Keratinocyte (primary cell): ENCODE measurements at regions not wholly inside any gene's neighbourhood (a gene's known extent, or its start where the extent isn't known, plus 50 kb on each side); places are given as distances from the start of the nearest gene placed in this dataset.

Experiments
- DNase-seq: peaks from one replicate; pipeline ENCODE4 v3.0.0-alpha.2; 2011; ENCODE audit warnings: low read depth, missing footprints, low spot score
- FAIRE-seq: peaks from 2 replicates; lab custom pipeline; 2011; peaks lifted over from hg19 to GRCh38; lab: Jason Lieb, UNC
- H2AFZ ChIP-seq: 2 replicates; pipeline ENCODE4 v1.6.0; 2012; ENCODE audit warnings: low read length, control low read depth, inconsistent platforms; ENCODE audit not compliant: control insufficient read depth
- H3K27ac ChIP-seq: 2 replicates; pipeline ENCODE4 v1.5.1; 2011; ENCODE audit warnings: low read length; ENCODE audit not compliant: control insufficient read depth, insufficient read depth
- H3K27me3 ChIP-seq: 3 replicates; pipeline ENCODE4 v1.6.0; 2011; ENCODE audit warnings: low read length; ENCODE audit not compliant: control insufficient read depth, insufficient read depth; ENCODE audit errors: extremely low read depth
- H3K36me3 ChIP-seq, 2 experiments: 2 replicates in 1 of 2; 3 replicates in 1 of 2; pipeline ENCODE4 v1.5.1; 2011; ENCODE audit warnings: low read length in 2 of 2, mild to moderate bottlenecking in 1 of 2; ENCODE audit not compliant: control insufficient read depth in 2 of 2, insufficient read depth in 2 of 2; ENCODE audit errors: extremely low read depth in 1 of 2
- H3K4me1 ChIP-seq: 3 replicates; pipeline ENCODE4 v1.5.1; 2011; ENCODE audit warnings: low read length; ENCODE audit not compliant: control insufficient read depth, insufficient read depth; ENCODE audit errors: extremely low read depth
- H3K4me2 ChIP-seq: 3 replicates; pipeline ENCODE4 v1.6.0; 2011; ENCODE audit warnings: low read depth, low read length; ENCODE audit not compliant: control insufficient read depth, insufficient read depth; ENCODE audit errors: extremely low read depth
- H3K4me3 ChIP-seq, 3 experiments: fragments of 200-600 bp in 1 of 3; sonication (generic) in 1 of 3; 2 replicates in 2 of 3; 3 replicates in 1 of 3; pipeline ENCODE4 v1.5.1; 2011 to 2016; ENCODE audit warnings: low read length in 3 of 3, mild to moderate bottlenecking in 3 of 3, control low read depth in 2 of 3, inconsistent platforms in 1 of 3, low read depth in 1 of 3, mixed read lengths in 1 of 3, mixed run types in 1 of 3, moderate library complexity in 1 of 3; ENCODE audit not compliant: control insufficient read depth in 2 of 3, insufficient read depth in 2 of 3; ENCODE audit errors: extremely low read depth in 1 of 3
- H3K79me2 ChIP-seq: 2 replicates; pipeline ENCODE4 v1.6.0; 2012; ENCODE audit warnings: low read length; ENCODE audit not compliant: control insufficient read depth, insufficient read depth
- H3K9ac ChIP-seq: 3 replicates; pipeline ENCODE4 v1.6.0; 2011; ENCODE audit warnings: low read length; ENCODE audit not compliant: control insufficient read depth, insufficient read depth; ENCODE audit errors: extremely low read depth
- H3K9me1 ChIP-seq: 3 replicates; pipeline ENCODE4 v1.6.0; 2011; ENCODE audit warnings: low read length; ENCODE audit not compliant: control insufficient read depth, insufficient read depth; ENCODE audit errors: extremely low read depth
- H3K9me3 ChIP-seq: 2 replicates; pipeline ENCODE4 v1.5.1; 2012; ENCODE audit warnings: low read depth, low read length; ENCODE audit not compliant: control insufficient read depth
- H4K20me1 ChIP-seq: 3 replicates; pipeline ENCODE4 v1.6.0; 2011; ENCODE audit warnings: low read length; ENCODE audit not compliant: control insufficient read depth, insufficient read depth; ENCODE audit errors: extremely low read depth
- CTCF ChIP-seq, 3 experiments: IDR thresholded peaks in 1 of 3; conservative IDR thresholded peaks in 1 of 3; optimal IDR thresholded peaks in 1 of 3; 2 replicates in 2 of 3; 3 replicates in 1 of 3; pipeline versions ENCODE3 to v1.5.1; 2011; ENCODE audit warnings: low read length in 3 of 3, mild to moderate bottlenecking in 3 of 3, moderate library complexity in 2 of 3, control low read depth in 1 of 3, inconsistent platforms in 1 of 3; ENCODE audit not compliant: insufficient read depth in 2 of 3; ENCODE audit errors: extremely low read depth in 1 of 3
- EZH2 ChIP-seq: IDR thresholded peaks from one replicate; pipeline ENCODE4 v1.6.1; 2012; ENCODE audit warnings: inconsistent platforms, mild to moderate bottlenecking, low read length, moderate library complexity
- dilution Hi-C: fragments of 300-500 bp; cut with MboI; formaldehyde crosslinking; loops from one replicate; pipeline ENCODE4 v1.7.0; 2020; ENCODE audit warnings: low sequenced_read_pairs; ENCODE audit not compliant: extremely low pct_ligation_motif_present

- H3K9me3 ChIP-seq = peaks cover 4% of the 10 kb centered on the region
- no peaks in the 10 kb centered on the region for H3K27me3 ChIP-seq
- TF ChIP-seq EZH2 (no peak), CTCF (optimal IDR thresholded peaks at IDR 0.05 in 1 of 3, IDR thresholded peaks at IDR 0.05 in 1 of 3, conservative IDR thresholded peaks at IDR 0.05 in 1 of 3; ENCODE audit: extremely low read depth in 1 of 3, insufficient read depth in 2 of 3, low read length in 3 of 3) (no peak)
- H3K9ac ChIP-seq = no peak overlapping the region
- no peaks in the 10 kb centered on the region for H3K79me2 ChIP-seq
- H3K9me1 ChIP-seq = no peaks in the 10 kb centered on the region
- H3K27ac ChIP-seq = no peak overlapping the region
- no peaks in the 10 kb centered on the region for H3K36me3 ChIP-seq
- no peaks in the 10 kb centered on the region for H3K4me1 ChIP-seq
- H3K4me2 ChIP-seq = no peak overlapping the region
- DNase-seq (no peak), FAIRE-seq (no peak)
- no peaks in the 10 kb centered on the region for H4K20me1 ChIP-seq
- no peak overlapping the region for H2AFZ ChIP-seq
- dilution Hi-C loops = no loop called here
- no peak overlapping the region for H3K4me3 ChIP-seq
Observed at GRCh38 chr5:25905646-25906045, 1132.7 kb downstream of the CDH9 start.

- Histone ChIP-seq H3K4me1 (no peaks in the 10 kb centered on the region), H3K27me3 (no peaks in the 10 kb centered on the region), H3K27ac (no peak overlapping the region), H2AFZ (no peak overlapping the region), H3K9me1 (no peaks in the 10 kb centered on the region), H3K9me3 (no peaks in the 10 kb centered on the region), H3K36me3 (no peaks in the 10 kb centered on the region), H3K9ac (no peak overlapping the region), H4K20me1 (no peaks in the 10 kb centered on the region), H3K4me3 (no peak overlapping the region), H3K4me2 (no peak overlapping the region), H3K79me2 (no peaks in the 10 kb centered on the region)
- DNase-seq = no peak
- FAIRE-seq = no peak
- dilution Hi-C loops = no loop called here
- TF ChIP-seq EZH2 = no peak
- TF ChIP-seq CTCF (optimal IDR thresholded peaks at IDR 0.05 in 1 of 3, IDR thresholded peaks at IDR 0.05 in 1 of 3, conservative IDR thresholded peaks at IDR 0.05 in 1 of 3; ENCODE audit: extremely low read depth in 1 of 3, insufficient read depth in 2 of 3, low read length in 3 of 3) = no peak
Observed at GRCh38 chr5:25892211-25892610, 1146.2 kb downstream of the CDH9 start.
